Activated CD8-positive, alpha-beta T cell treated with anti-CD3 and anti-CD28 coated beads for 36 hours (primary cell): ENCODE measurements at regions not wholly inside any gene's neighbourhood (a gene's known extent, or its start where the extent isn't known, plus 50 kb on each side); places are given as distances from the start of the nearest gene placed in this dataset.

ENCODE experiments used
- ATAC-seq: fragments of 200-7000 bp; cut with Tn5 transposase; one replicate; pipeline ENCODE4 v1.10.0; 2021; ENCODE audit warnings: mild to moderate bottlenecking, moderate library complexity
- CTCF ChIA-PET: fragments of 350-600 bp; sonication (Branson Sonifier 250); formaldehyde crosslinking; loops from one replicate; lab custom pipeline; 2021; ENCODE audit warnings: antibody characterized with exemption; lab: Charles Lee
- POLR2A ChIA-PET: fragments of 350-600 bp; sonication (Branson Sonifier 250); formaldehyde crosslinking; loops from one replicate; lab custom pipeline; 2021; ENCODE audit warnings: antibody characterized with exemption; lab: Charles Lee
- DNase-seq: peaks from one replicate; pipeline ENCODE4 v3.0.0-alpha.2; 2020
- H3K27ac Mint-ChIP-seq: one replicate; pipeline ENCODE4 v1.8.0; 2021; ENCODE audit warnings: mild to moderate bottlenecking, mixed read lengths
- H3K27me3 Mint-ChIP-seq: one replicate; pipeline ENCODE4 v1.8.0; 2021; ENCODE audit warnings: mixed read lengths
- H3K36me3 Mint-ChIP-seq: one replicate; pipeline ENCODE4 v1.8.0; 2021; ENCODE audit warnings: low read depth, mixed read lengths
- H3K4me1 Mint-ChIP-seq: one replicate; pipeline ENCODE4 v1.8.0; 2021; ENCODE audit warnings: low read depth, mixed read lengths
- H3K4me3 Mint-ChIP-seq: one replicate; pipeline ENCODE4 v1.8.0; 2021; ENCODE audit warnings: mild to moderate bottlenecking, moderate library complexity, mixed read lengths
- H3K9me3 Mint-ChIP-seq: one replicate; pipeline ENCODE4 v1.8.0; 2021; ENCODE audit warnings: mixed read lengths
- CTCF ChIP-seq: fragments of 200-600 bp; IDR thresholded peaks from one replicate; pipeline ENCODE4 v1.8.0; 2022; ENCODE audit warnings: antibody characterized with exemption, mild to moderate bottlenecking
- intact Hi-C: fragments of 100-400 bp; cut with micrococcal nuclease; formaldehyde crosslinking; loops from one replicate; pipeline ENCODE4 v1.10.0; 2022

DNA sequence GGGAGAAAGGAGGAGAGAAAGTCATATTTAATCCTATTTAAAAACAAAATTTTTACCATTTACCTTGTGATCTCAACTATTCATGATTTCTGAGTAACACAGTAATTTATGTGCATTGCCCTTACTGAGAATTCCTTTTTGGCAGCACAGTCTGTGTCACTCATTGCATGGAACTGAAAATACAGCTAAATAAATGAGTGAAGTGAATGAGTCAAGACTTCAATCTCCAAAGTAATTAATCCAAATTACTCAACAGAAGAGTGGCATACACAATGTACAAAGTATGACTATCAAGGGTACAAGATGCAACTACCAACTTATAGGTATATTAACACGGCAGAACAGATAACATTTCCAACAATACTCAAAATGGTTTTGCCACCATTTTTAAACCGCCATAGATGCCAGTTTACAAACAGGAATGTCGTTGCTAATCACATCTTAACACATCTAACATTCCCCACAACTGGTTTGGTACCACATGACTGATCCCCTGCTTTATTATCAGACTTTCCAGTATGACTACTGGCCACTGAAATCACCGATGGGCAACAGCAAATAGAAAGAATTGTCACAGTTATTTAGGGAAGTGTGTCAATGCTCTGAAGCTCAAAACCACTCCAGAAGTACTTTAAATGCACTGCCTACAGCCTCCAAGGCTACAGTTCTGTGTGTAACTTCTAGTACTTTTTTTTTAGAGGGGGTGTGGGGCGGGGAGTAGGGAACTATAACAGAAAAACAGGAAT, 410.4 kb downstream of the SHQ1 start:
- DNase-seq (no peak), ATAC-seq (peak; percentile 71)
- H3K36me3 Mint-ChIP-seq: peaks cover 57% of the 10 kb centered on the region
- H3K27ac Mint-ChIP-seq: no peak overlapping the region
- intact Hi-C loops: no loop called here
- TF ChIP-seq CTCF: no peak
- H3K27me3 Mint-ChIP-seq: no peaks in the 10 kb centered on the region
- peaks cover 82% of the 10 kb centered on the region for H3K4me1 Mint-ChIP-seq
- ChIA-PET POLR2A (interaction anchor here (1.0 kb wide), 1 partner anchor 62 kb away, joined by 3 read pairs; no protein-coding TSS in a partner anchor), CTCF (no interaction called here)
- no peaks in the 10 kb centered on the region for H3K9me3 Mint-ChIP-seq
- H3K4me3 Mint-ChIP-seq: no peak overlapping the region

DNA sequence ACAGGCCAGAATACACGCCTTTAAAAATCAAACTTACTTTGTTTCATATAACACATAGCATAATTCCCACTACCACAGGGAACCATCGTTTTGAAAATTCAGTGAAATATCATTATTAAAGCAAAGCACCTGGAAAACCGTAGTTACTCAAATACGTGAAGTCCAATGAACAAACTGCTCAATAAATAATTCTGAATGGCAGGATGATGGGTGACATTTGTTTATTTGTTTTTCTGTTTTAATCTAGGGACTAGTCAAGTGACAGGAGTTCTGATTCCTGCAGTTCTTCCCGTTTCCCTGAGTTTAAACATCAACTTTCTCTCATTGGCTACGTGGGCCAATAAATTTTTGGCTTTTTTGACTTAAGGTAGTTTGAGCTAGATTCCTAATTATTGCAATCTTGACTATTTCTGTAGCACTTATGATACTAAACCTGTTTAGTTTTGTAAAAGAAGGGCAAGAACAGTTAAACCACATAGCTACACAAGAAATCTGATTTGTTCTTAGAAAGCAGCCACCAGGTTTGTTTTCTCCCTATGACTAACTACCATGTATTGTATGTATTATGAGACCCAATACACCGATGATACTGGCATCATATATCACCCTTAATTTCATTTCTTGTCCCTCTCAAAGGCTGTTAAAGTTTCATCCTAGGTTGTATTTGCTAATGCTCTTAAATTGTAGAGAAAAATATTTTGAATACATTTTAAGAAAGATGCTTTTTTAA, 411.2 kb downstream of the SHQ1 start:
- H3K4me1 Mint-ChIP-seq: peaks cover 80% of the 10 kb centered on the region
- CTCF ChIA-PET: no interaction called here

GRCh38 chr3:72434296-72434695, 413.9 kb downstream of the SHQ1 start:
- POLR2A ChIA-PET: no interaction called here
- Mint-ChIP-seq H3K4me3 (no peak overlapping the region), H3K27me3 (no peaks in the 10 kb centered on the region), H3K27ac (no peak overlapping the region), H3K36me3 (peaks cover 38% of the 10 kb centered on the region), H3K4me1 (peaks cover 70% of the 10 kb centered on the region), H3K9me3 (no peaks in the 10 kb centered on the region)
- DNase-seq (no peak), ATAC-seq (no peak)
- TF ChIP-seq CTCF: no peak
- intact Hi-C loops: no loop called here
- CTCF ChIA-PET: no interaction called here

More for the DNA sequence above, 411.2 kb downstream of the SHQ1 start:
- no peak overlapping the region for H3K4me3 Mint-ChIP-seq
- no peak overlapping the region for H3K27ac Mint-ChIP-seq
- no peak for TF ChIP-seq CTCF
- no peaks in the 10 kb centered on the region for H3K27me3 Mint-ChIP-seq
- no peaks in the 10 kb centered on the region for H3K9me3 Mint-ChIP-seq
- intact Hi-C loops: no loop called here
- POLR2A ChIA-PET: interaction anchor here (1.0 kb wide), 1 partner anchor 61 kb away, joined by 3 read pairs; no protein-coding TSS in a partner anchor
- ATAC-seq (peak; percentile 57), DNase-seq (no peak)
- peaks cover 55% of the 10 kb centered on the region for H3K36me3 Mint-ChIP-seq

- ChIA-PET POLR2A (no interaction called here), CTCF (interaction anchor here (1.3 kb wide), 1 partner anchor 57 kb away, joined by 4 read pairs; no protein-coding TSS in a partner anchor)
- no peak for DNase-seq
- no peak overlapping the region for H3K27ac Mint-ChIP-seq
- peaks cover 72% of the 10 kb centered on the region for H3K4me1 Mint-ChIP-seq
- no peaks in the 10 kb centered on the region for H3K9me3 Mint-ChIP-seq
- no peak overlapping the region for H3K4me3 Mint-ChIP-seq
- H3K27me3 Mint-ChIP-seq: no peaks in the 10 kb centered on the region
- intact Hi-C loops: no loop called here
- ATAC-seq: no peak
- TF ChIP-seq CTCF: no peak
- H3K36me3 Mint-ChIP-seq: peaks cover 24% of the 10 kb centered on the region
These were observed 416.0 kb downstream of the SHQ1 start for GRCh38 chr3:72432246-72432645.
